Jurkat, Clone E6-1 (cell line): ENCODE measurements at regions not wholly inside any gene's neighbourhood (a gene's known extent, or its start where the extent isn't known, plus 50 kb on each side); places are given as distances from the start of the nearest gene placed in this dataset.

Experiments used
- DNase-seq: peaks from one replicate; pipeline ENCODE4 v3.0.0-alpha.2; 2011; ENCODE audit warnings: low read depth, low spot score
- H3K4me3 ChIP-seq: 2 replicates; pipeline ENCODE4 v1.5.1; 2011; ENCODE audit warnings: mild to moderate bottlenecking, low read length, control low read depth, moderate library complexity

GRCh38 chr20:57901526-57901925 lies 191.7 kb upstream of the PMEPA1 start:
- no peak for DNase-seq
- H3K4me3 ChIP-seq = no peak overlapping the region

GRCh38 chr20:57900226-57900905 lies 190.6 kb upstream of the PMEPA1 start:
- peak; percentile 28 for DNase-seq
- H3K4me3 ChIP-seq = no peak overlapping the region

GRCh38 chr20:57899554-57899953 lies 189.7 kb upstream of the PMEPA1 start:
- no peak overlapping the region for H3K4me3 ChIP-seq
- DNase-seq = no peak

- no peak for DNase-seq
- H3K4me3 ChIP-seq = no peak overlapping the region
Measured at GRCh38 chr20:57898332-57898731, 188.5 kb upstream of the PMEPA1 start.

- H3K4me3 ChIP-seq = no peak overlapping the region
Measured at GRCh38 chr20:57897891-57898290, 188.1 kb upstream of the PMEPA1 start.

GRCh38 chr20:57897156-57897874 lies 187.5 kb upstream of the PMEPA1 start:
- no peak for DNase-seq
- no peak overlapping the region for H3K4me3 ChIP-seq

More at GRCh38 chr20:57897891-57898290, 188.1 kb upstream of the PMEPA1 start:
- no peak for DNase-seq

- DNase-seq = no peak
- no peak overlapping the region for H3K4me3 ChIP-seq
Measured at GRCh38 chr20:57896563-57896962, 186.7 kb upstream of the PMEPA1 start.

- H3K4me3 ChIP-seq = no peak overlapping the region
- no peak for DNase-seq
Measured at GRCh38 chr20:57896017-57896416, 186.2 kb upstream of the PMEPA1 start.

GRCh38 chr20:57895161-57895855 lies 185.5 kb upstream of the PMEPA1 start:
- H3K4me3 ChIP-seq = no peak overlapping the region
- no peak for DNase-seq

GRCh38 chr20:57894522-57894921 lies 184.7 kb upstream of the PMEPA1 start:
- no peak for DNase-seq
- no peak overlapping the region for H3K4me3 ChIP-seq

GRCh38 chr20:57894096-57894495 lies 184.3 kb upstream of the PMEPA1 start:
- no peak overlapping the region for H3K4me3 ChIP-seq
- DNase-seq = no peak

- H3K4me3 ChIP-seq = no peak overlapping the region
- no peak for DNase-seq
Measured at GRCh38 chr20:57893366-57893999, 183.7 kb upstream of the PMEPA1 start.

- H3K4me3 ChIP-seq = no peak overlapping the region
- no peak for DNase-seq
Measured at GRCh38 chr20:57892471-57892870, 182.7 kb upstream of the PMEPA1 start.

GRCh38 chr20:57891014-57891413 lies 181.2 kb upstream of the PMEPA1 start:
- no peak overlapping the region for H3K4me3 ChIP-seq
- no peak for DNase-seq

- DNase-seq = no peak
- no peak overlapping the region for H3K4me3 ChIP-seq
Measured at GRCh38 chr20:57890202-57890800, 180.5 kb upstream of the PMEPA1 start.

GRCh38 chr20:57888591-57888990 lies 178.8 kb upstream of the PMEPA1 start:
- H3K4me3 ChIP-seq = no peak overlapping the region
- no peak for DNase-seq

- DNase-seq = no peak
- H3K4me3 ChIP-seq = no peak overlapping the region
Measured at GRCh38 chr20:57884956-57885355, 175.1 kb upstream of the PMEPA1 start.

- DNase-seq = peak; percentile 32
- no peak overlapping the region for H3K4me3 ChIP-seq
Measured at GRCh38 chr20:57883761-57884160, 173.9 kb upstream of the PMEPA1 start.

- DNase-seq = no peak
- no peak overlapping the region for H3K4me3 ChIP-seq
Measured at GRCh38 chr20:57883224-57883623, 173.4 kb upstream of the PMEPA1 start.
